ENCODE measurements at regions not wholly inside any gene's neighbourhood (a gene's known extent, or its start where the extent isn't known, plus 50 kb on each side); places are given as distances from the start of the nearest gene placed in this dataset.
"Not testable (repeated sequence)": the region's sequence is repeated elsewhere in the genome, so short reads cannot be mapped to it uniquely, and the experiment has no call there.

DNA sequence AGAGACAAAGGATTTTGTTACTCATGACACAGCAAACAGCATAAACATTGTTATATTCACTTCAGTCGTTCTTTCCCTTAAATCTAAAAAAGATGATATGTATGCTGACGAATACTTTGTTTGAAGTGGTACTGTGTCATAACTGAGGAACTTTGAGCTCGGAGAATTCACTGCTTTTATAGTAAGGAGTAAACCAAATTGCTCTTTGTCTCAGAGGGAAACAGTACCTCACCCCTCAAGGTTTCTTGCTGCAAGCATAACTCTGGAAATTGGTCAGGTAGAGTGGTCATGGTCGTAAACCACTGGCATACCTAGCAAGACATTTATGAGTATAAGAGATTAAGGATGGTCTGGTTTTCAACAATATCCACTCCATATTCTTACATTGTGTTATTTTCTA is 160.2 kb upstream of the OR4E1 start:
- ATAC-seq = no peak
- no peak for DNase-seq

DNA sequence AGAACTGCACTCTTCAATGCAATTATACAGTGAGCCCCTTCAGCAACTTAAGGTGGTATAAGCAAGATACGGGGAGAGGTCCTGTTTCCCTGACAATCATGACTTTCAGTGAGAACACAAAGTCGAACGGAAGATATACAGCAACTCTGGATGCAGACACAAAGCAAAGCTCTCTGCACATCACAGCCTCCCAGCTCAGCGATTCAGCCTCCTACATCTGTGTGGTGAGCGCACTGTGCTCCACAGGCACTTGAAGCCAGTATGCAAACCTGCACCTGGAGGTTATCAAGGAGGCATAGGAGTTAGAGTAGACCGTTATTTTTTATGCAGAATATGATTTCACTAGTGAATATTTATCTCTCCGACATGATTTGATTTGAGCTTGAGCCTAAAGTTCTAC is 152.2 kb upstream of the OR4E1 start:
- DNase-seq = no peak
- ATAC-seq = no peak

DNA sequence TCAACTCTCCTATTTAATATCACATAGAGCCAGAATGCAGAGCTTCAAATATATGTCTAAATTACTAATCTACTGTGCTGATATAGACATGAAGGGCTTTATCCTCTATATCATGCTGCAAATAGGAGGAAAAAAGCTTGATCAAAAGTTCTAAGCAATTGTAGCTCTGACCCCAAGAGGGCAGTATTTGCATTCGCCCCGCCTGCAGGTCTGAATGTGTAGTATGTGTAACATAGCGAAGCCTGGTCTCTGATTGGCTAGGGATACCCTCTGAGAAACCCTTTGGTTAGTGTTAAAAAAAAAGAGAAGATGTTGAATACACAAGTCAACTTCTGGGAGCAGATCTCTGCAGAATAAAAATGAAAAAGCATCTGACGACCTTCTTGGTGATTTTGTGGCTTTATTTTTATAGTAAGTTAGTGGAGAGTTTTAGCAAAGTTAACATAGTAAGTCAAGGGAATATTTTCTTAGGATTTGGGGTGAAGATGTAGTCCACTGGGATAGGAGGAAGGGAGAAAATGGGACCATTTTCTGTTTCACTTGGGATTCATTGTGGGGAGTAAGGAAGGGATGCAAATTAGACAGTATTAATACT is 151.6 kb upstream of the OR4E1 start:
- peak; percentile 37 for DNase-seq
- peak; percentile 92 for ATAC-seq

DNA sequence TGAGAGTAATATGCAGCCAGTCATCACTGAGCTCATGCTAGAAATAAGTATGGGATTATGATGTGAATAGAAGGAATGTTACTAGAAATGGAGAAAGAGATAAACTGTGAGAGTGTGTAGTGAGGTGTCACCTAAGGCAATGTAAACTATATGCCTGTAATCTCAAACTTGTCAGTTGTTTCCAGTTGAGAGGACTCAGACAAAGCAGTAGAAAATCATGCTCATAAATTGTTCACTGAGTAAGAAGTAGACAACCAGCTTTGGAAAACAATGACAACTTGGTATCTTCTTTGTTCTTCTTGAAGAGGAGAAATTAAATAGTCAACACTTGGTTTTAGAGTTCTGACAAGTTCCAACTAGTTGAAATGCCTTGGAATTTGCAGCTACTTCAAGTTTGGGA is 148.5 kb upstream of the OR4E1 start:
- DNase-seq = no peak
- no peak for ATAC-seq

DNA sequence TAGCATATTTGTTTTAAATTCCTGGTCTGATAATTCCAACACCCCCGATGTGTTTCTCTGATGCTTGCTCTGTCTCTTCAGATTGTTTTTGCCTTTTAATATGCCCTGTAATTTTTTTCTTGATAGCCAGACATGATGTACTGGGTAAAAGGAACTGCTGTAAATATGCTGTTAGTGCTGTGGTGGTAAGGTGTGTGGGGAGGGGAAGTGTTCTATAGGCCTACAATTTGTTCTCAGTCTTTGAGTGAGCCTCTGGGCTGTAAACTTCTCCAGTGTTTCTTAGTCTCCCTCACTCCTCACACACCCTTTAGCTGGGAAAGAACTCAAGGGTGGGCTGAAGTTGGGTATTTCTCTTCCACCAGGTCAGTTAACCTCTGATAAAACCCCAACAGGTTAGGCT is 147.0 kb upstream of the OR4E1 start:
- DNase-seq (no peak), ATAC-seq (no peak)

DNA sequence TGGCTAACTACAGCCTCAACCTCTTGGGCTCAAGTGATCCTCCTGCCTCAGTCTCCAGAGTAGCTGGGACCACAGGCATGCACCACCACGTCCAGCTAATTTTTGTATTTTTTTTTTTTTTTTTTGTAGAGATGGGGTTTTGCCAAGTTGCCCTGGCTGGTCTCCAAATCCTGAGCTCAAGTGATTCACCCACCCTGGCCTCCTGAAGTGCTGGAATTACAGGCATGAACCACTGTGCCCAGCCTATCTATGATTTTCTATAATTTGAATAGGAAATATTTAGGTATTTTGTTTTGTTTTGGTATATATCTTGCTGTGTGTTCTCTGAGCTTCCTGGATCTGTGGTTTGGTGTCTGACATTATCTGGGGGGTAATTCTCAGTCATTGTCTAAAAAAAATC is 146.3 kb upstream of the OR4E1 start:
- ATAC-seq, DNase-seq: not testable (repeated sequence)

DNA sequence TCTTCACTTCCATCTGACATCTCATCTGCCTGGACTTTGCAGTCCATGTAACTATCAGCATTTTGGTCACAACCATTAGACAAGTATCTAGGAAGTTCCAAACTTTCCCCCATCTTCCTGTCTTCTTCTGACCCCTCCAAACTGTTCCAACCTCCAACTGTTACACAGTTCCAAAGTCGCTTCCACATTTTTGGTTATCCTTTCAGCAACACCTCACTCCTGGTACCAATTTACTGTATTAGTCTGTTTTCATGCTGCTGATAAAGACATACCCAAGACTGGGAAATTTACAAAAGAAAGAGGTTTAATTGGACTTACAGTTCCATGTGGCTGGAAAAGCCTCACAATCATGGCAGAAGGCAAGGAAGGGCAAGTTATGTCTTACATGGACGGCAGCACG is 143.4 kb upstream of the OR4E1 start:
- DNase-seq, ATAC-seq: not testable (repeated sequence)

DNA sequence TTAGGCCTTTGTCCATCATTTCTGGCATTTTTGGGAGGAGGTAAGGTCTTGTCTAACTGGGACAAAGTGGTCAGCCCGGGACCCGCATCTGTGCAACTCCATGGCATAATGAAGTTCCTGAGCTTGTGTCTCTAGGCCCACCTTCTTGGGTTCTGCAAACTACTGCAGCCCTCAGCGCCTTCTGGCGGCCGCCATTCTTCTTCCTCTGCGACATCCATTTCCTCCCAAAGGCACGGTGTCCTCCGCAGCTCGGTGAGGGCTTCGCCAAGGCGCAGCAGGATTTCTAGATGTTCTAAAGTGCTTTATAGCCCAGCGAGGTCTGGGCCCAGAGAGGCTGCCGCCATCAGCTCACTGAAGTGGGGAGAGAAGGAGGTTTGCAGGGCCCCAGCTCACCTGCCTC is 134.4 kb upstream of the OR4E1 start:
- ATAC-seq = no peak

DNA sequence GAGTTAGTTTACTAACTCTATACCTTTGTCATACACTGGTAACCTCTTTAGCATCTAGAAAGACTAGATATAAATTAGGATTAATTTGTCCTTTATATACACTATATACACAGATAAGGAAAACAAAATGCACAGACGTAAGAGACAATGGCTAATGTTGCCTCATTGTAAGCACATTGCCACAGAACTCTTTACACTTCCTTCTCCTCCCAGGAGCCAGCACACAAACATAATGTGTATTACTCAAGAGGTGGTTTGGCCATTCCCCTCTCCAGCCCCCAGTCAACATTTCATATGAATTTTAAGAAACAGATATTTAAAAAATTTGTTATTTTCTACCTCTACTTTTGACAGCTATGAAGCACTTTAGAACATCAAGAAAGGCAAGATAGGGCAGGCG is 131.4 kb upstream of the OR4E1 start:
- DNase-seq = no peak
- no peak for ATAC-seq

More for the DNA sequence above, 134.4 kb upstream of the OR4E1 start:
- DNase-seq = no peak

DNA sequence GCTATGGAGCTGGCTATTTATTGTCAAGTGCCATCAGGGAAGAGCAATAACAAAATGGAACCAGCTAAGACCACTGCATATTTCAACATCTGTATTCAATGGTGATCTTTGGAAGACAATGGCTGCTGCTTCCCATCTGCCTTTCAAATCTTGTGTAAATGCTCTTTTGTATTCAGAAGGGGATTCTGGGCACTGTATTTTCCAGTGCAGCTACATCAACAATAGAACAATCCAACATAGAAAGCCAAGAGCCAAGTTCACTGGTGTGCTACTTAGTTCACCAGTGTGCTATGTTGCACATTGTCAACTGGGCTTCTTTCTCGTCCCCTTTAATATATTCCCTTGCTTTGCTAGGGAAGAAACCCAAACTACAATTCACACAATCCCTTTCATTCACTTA is 128.8 kb upstream of the OR4E1 start:
- DNase-seq (no peak), ATAC-seq (no peak)

DNA sequence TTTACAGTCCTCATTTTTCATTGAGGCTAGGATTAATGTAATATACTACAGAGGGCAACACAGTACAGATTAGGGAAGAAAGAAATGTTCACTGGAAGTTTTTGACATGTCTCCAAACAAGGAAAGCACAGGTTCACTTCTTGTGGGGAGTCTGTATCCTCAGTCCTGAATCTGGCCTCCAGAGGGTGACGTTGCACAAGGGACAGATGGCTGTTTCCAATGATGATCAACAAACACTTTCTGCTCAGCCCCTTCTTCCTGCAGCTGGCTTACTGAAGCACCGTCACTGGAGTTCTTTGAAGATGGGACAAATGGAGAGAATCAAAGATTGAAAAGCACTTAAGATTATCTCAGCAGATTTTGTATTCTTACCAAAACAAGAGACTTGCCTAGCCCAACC is 123.3 kb upstream of the OR4E1 start:
- DNase-seq (no peak), ATAC-seq (no peak)

DNA sequence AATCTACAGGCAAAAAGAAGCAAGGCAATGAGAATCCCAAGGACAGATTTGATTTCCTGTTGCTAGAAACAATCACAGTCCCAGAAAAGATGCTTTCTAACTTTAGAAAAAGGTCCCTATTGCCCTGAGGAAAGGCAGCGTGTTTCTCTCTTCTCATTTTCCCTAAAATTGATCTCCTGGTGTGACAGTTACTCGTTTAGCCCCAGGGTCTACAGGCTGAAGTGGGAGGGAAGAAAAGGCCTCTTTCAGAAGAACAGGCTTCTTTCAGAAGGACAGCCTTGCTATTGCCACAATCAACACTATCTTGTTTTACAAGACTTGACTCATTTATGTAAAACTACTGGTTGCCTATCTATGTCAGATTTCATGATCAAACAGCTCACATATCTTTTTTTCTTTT is 121.8 kb upstream of the OR4E1 start:
- no peak for ATAC-seq
- no peak for DNase-seq

DNA sequence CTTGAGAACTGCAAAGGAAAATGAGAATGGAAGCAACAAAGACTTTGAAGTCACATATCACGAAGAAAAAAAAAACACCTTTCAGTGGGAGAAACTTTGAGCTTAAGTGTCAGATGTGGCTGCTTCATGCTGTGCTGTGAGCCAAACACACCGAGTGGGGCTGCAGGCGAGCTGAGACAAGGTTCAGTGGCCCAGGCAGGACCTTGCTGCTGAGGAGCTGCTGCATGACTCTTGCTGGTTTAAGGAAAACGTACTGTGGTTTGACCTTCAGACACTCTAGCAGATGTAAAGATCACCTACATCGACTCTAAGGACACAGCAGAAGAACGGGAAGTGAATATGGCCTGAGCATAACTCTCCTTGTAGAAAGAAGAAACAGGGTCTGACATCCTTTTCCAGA is 118.1 kb upstream of the OR4E1 start:
- ATAC-seq = peak; percentile 57

DNA sequence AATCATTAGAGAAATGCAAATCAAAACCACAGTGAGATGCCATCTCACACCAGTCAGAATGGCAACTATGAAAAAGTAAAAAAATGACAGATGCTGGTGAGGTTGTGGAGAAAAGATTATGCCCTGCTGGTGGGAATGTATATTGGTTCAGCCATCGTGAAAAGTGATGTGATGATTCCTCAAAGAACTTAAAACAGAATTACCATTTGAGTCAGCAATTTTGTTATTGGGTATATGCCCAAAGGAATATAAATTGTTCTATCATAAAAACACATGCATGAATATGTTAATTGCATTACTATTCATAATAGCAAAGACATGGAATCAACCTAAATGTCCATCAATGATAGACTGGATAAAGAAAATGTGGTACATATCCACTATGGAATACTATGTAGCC is 115.1 kb upstream of the OR4E1 start:
- not testable (repeated sequence) for DNase-seq, ATAC-seq

More for the DNA sequence above, 118.1 kb upstream of the OR4E1 start:
- no peak for DNase-seq

DNA sequence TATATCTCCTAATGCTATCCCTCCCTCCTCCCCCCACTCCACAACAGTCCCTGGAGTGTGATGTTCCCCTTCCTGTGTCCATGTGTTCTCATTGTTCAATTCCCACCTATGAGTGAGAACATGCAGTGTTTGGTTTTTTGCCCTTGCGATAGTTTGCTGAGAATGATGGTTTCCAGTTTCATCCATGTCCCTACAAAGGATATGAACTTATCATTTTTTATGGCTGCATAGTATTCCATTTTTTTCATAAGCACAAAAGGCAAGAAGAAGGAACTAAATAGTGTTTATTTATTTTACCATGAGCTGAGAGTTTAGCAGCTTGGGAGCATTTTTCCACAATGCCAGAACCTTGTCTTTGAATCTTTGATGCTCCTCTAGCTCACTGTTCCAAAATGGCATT is 113.6 kb upstream of the OR4E1 start:
- not testable (repeated sequence) for DNase-seq, ATAC-seq

DNA sequence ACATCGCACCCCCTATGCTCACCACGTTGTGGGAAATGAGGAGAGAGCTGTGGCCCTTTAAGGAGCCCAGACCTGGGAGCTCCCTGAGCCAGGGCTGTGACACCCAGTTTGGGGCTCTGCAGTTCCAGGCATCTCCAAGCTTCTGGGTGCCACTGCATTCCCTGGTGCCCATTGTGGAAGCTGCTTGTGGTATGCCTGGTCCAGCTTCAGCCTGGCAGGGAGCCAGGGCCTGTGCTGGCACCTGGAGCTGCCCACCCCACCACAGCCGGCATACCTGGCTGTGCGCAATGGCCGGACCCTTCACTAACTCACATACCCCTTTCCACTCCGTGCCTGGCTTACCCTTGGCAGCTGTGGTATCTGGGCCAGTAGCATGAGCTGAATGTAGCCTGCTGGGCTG is 107.9 kb upstream of the OR4E1 start:
- DNase-seq = no peak
- ATAC-seq = no peak

DNA sequence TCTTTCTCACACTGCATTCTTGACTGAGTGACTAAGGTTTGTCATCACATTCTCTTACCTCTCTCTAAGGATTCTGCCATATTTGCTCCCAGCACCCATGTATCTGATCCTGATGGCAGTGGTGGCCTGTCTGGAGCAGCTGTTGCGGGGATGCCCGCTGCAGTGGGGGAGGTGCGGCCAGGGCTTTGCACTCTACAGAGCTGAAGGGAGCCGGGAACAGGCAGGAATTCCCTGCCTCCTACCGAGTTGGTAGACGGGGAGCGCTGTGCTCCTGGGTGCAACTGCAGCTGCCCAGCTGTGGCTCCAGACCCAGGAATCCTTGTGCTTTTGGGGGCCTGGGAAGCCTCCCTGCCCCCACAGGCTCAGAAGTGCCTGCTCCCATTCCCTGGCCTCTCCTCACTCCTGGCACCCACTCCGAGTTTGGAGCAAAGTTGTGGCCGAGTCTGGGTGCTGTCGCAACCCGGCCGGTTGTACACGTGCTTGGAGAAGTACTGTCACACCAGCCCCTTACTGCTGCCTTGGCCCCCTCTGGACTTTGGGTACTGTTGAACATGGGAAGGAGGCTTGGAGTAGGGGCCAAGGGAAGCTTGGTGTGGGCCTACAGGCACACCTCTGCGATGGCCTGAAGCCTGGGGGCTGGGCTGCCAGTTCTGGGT is 106.9 kb upstream of the OR4E1 start:
- ATAC-seq (no peak), DNase-seq (no peak)

DNA sequence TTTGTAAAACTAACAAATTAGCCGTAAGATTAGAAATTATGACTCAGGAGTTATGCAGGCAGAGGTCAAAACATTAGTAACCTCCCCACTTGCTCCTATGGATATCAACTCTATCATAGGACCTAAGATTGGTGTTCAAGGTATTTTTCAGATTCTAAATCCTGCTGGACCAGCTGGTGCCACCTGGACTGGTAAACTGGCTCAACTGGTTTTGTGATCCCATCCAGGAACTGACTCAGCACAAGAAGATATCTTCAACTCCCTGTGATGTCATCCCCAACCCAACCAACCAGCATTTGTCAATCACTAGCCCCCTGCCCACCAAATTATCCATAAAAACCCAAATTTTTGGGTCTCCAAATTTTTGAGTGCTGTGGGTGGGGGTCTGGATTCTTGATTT is 98.1 kb upstream of the OR4E1 start:
- no peak for ATAC-seq
- no peak for DNase-seq

DNA sequence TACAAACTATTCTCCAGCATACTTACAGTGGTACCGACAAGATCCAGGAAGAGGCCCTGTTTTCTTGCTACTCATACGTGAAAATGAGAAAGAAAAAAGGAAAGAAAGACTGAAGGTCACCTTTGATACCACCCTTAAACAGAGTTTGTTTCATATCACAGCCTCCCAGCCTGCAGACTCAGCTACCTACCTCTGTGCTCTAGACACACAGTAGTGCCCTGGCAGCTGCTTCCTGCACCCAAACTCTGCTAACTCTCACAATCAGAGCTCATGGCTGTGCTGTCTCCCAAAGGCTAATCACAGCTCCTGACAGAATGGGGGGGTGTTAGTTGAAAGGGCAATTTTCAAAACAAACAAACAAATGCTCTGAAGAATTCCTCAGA is 95.2 kb upstream of the OR4E1 start:
- ATAC-seq = no peak

DNA sequence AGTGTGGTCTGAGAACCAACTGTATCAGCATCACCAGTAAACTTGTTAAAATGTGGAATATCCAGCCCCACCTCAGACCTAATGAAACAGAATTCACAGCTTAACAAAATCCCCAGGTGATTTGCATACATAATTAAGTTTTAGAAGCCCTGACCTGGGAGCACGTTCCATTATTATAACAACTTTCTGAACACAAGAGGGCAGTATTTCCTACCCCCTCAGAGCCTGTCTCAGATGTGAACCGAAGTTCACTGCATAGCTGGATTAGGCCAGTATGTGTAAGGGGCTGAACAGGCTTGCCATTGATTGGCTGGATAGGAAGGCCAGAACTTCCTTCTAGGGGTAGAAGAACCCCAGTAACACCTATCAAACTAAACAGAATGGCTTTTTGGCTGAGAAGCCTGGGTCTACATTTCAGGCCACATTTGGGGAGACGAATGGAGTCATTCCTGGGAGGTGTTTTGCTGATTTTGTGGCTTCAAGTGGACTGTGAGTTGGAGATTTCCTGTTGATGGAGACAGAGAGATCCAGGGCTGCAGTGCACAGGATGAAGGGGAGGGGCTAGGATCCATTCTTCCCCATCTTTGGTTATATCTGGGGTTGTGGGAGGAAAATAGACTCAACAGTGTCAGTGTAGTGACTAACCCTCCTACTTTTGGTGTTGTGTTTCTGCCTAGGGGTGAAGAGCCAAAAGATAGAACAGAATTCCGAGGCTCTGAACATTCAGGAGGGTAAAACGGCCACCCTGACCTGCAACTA is 94.7 kb upstream of the OR4E1 start:
- ATAC-seq (peak; percentile 86), DNase-seq (no peak)

More for the DNA sequence above, 95.2 kb upstream of the OR4E1 start:
- no peak for DNase-seq

DNA sequence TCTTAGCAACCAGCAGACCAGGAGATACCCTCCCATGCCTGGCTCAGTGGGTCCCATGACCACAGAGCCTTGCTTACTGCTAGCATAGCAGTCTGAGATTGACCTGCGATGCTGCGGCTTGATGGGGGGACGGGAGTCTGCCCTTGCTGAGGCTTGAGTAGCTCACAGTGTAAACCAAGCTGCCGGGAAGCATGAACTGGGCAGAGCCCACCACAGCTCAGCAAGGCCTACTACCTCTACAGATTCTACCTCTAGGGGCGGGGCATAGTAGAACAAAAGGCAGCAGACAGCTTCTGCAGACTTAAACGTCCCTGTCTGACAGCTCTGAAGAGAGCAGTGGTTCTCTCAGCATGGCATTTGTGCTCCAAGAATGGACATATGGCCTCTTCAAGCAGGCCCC is 86.7 kb upstream of the OR4E1 start:
- ATAC-seq, DNase-seq: not testable (repeated sequence)

DNA sequence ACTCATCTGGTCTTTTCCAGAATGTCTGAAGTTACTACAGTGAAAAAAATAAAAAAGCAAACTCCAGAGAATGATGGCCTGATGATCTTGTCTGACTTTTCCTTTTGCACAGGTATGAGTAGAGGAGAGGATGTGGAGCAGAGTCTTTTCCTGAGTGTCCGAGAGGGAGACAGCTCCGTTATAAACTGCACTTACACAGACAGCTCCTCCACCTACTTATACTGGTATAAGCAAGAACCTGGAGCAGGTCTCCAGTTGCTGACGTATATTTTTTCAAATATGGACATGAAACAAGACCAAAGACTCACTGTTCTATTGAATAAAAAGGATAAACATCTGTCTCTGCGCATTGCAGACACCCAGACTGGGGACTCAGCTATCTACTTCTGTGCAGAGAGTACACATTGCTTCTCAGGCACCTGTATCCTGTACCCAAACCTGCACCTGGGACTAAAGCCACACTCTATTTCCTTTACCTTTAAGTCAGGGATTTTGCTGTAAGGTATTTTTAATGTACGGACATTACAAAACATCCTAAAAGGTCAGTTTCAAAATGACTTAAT is 75.8 kb upstream of the OR4E1 start:
- DNase-seq (no peak), ATAC-seq (peak; percentile 23)

DNA sequence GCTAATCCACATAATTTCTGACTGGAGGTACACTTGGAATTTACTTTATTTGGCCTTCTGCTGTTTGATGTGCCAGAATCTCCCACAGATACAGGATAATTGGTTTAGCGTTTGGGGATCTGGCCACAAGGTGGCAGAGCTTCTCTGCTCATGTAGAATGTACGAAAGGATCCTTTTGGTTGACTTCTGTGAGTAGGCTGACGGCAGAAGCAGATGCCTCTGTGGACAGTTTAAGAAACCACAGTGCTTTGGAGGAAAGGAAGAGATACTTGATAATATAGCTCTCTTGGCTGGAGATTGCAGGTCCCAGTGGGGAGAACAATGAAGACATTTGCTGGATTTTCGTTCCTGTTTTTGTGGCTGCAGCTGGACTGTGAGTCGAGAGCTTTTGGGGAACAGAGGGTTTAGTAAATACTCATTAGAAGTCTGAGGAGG is 75.3 kb upstream of the OR4E1 start:
- DNase-seq = peak; percentile 53
- ATAC-seq = peak; percentile 79

Data from stimulated activated naive CD8-positive, alpha-beta T cell treated with anti-CD3 and anti-CD28 coated beads, Interleukin-15, Interleukin-2, amounts not matched to agents 100 U/mL and 50 U/mL, for 24 hours (primary cell).